Heart left ventricle (tissue), 16 donors: ENCODE measurements at regions not wholly inside any gene's neighbourhood (a gene's known extent, or its start where the extent isn't known, plus 50 kb on each side); places are given as distances from the start of the nearest gene placed in this dataset.

Experiments
- ATAC-seq, 4 donors: fragments of 200-7000 bp; cut with Tn5 transposase; one replicate each; pipeline ENCODE4 v1.9.1; 2020 to 2022; ENCODE audit warnings: moderate library complexity in 4 of 4, mild to moderate bottlenecking in 3 of 4, moderate number of reproducible peaks in 1 of 4
- DNase-seq, 5 donors: peaks; one replicate each; pipeline ENCODE4 v3.0.0-alpha.2; 2020
- H3K27ac ChIP-seq, 12 donors: fragments of 200-600 bp; sonication (generic) in 4 of 12; one replicate each; pipeline versions ENCODE4 v1.5.0 to v1.8.0; 2016 to 2022; ENCODE audit warnings: mild to moderate bottlenecking in 2 of 12
- H3K27me3 ChIP-seq, 9 donors: fragments of 200-600 bp; sonication (generic) in 2 of 9; one replicate each; pipeline versions ENCODE4 v1.5.1 to v1.8.0; 2016 to 2022; ENCODE audit warnings: mild to moderate bottlenecking in 3 of 9
- H3K36me3 ChIP-seq, 9 donors: fragments of 200-600 bp; sonication (generic) in 2 of 9; one replicate each; pipeline versions ENCODE4 v1.5.0 to v1.8.0; 2018 to 2022; ENCODE audit warnings: mild to moderate bottlenecking in 2 of 9
- H3K4me1 ChIP-seq, 12 donors: fragments of 200-600 bp; sonication (generic) in 4 of 12; one replicate each; pipeline versions ENCODE4 v1.5.0 to v1.8.0; 2016 to 2022; ENCODE audit warnings: mild to moderate bottlenecking in 3 of 12
- H3K4me3 ChIP-seq, 12 donors: fragments of 200-600 bp; sonication (generic) in 4 of 12; one replicate each; pipeline versions ENCODE4 v1.5.0 to v1.8.0; 2017 to 2022; ENCODE audit warnings: mild to moderate bottlenecking in 9 of 12, moderate library complexity in 4 of 12
- H3K9me3 ChIP-seq, 12 donors: fragments of 200-600 bp; sonication (generic) in 4 of 12; one replicate each; pipeline versions ENCODE4 v1.5.0 to v1.8.0; 2016 to 2022; ENCODE audit warnings: mild to moderate bottlenecking in 1 of 12
- CTCF ChIP-seq, 12 donors: fragments of 200-600 bp; sonication (generic) in 4 of 12; IDR thresholded peaks; one replicate each; pipeline versions ENCODE4 v1.5.0 to v1.8.0; 2018 to 2022; ENCODE audit warnings: antibody characterized with exemption in 12 of 12, mild to moderate bottlenecking in 5 of 12
- POLR2A ChIP-seq, 2 donors: fragments of 450-650 bp; IDR thresholded peaks; one replicate each; pipeline ENCODE4 v1.6.1; 2017; ENCODE audit warnings: antibody characterized with exemption in 2 of 2, mild to moderate bottlenecking in 2 of 2, moderate library complexity in 2 of 2
- WGBS, 4 donors: extraction: QIAGEN DNeasy Blood & Tissue Kit in 2 of 4; methylation state at CpG; one replicate each; pipeline versions ENCODE4 v1.1.5 to v1.1.7; 2013 to 2018; 5-methylcytosine and 5-hydroxymethylcytosine counted together
- intact Hi-C, 10 donors: fragments of 100-400 bp; cut with DNase I; formaldehyde crosslinking; loops; one replicate each; pipeline versions ENCODE4 v1.11.1 to v1.14.2; 2022
- donor health status: ischemic (EF 13 %, LVEDD 7.1; RV severe dilation, severe dysfunction).
- donor health status: healthy with polysubstance abuse.
- donor health status: DM: no; HTN: yes; CAD: no.
- donor health status: DM: no; HTN: no; CAD: no.
- donor health status: ischemic (EF 25% LVEDD 6.9; RV normal size, moderate dysfunction).
- donor health status: ischemic (EF 25% LVEDD 5.7; RV mildly dilated, moderate dysfunction).
- donor health status: healthy.
- donor health status: DM: yes; HTN: yes; CAD: no.
- donor health status: ischemic (EF 35%, LVEDD 5.7; RV mildly dilated, moderate dysfunction).
- donor health status: nonischemic (EF 11% LVEDD 7.7; RV severe dilation, severe dysfunction).
- donor health status: DM: yes; HTN: yes; CAD: no.
- donor health status: PGD.
- donor health status: ischemic (EF 29% LVEDD 5.4; RV normal size, mild dysfunction).
- donor health status: nonischemic (EF 23%, LVEDD 6.1; RV moderate dilation, normal function).

DNA sequence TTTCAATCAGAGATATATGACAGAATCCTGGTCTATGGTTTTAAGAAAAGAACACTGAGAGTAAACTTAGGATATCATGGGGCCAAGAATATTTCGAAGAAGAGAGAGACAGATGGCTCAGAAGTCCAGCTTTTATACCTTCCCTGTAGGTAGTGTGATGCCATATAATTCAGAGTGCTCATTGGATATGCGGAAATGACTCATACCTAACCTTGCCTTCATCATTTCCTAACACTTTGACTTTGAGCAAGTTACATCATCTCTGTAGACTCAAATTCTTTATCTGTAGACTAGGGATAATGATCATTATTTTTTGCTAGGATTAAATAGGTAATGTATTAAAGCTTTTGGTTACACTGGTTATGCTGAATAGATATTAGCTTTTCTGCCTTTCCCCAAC is 461.6 kb upstream of the CNTNAP5 start:
- intact Hi-C loops, result no loop called here
- ATAC-seq (no peak), DNase-seq (no peak)
- Histone ChIP-seq H3K4me1 (no peaks in the 10 kb centered on the region), H3K4me3 (no peak overlapping the region), H3K36me3 (no peaks in the 10 kb centered on the region), H3K27ac (no peak overlapping the region), H3K27me3 (no peaks in the 10 kb centered on the region), H3K9me3 (peaks cover 0 to 7% (median 0%) of the 10 kb centered on the region in 12 donors)
- WGBS, 4 donors, result 83 to 90% (median 88%) methylated on average over 2 of the region's 2 CpGs
- no peak for TF ChIP-seq CTCF (IDR thresholded peaks at IDR 0.05)

DNA sequence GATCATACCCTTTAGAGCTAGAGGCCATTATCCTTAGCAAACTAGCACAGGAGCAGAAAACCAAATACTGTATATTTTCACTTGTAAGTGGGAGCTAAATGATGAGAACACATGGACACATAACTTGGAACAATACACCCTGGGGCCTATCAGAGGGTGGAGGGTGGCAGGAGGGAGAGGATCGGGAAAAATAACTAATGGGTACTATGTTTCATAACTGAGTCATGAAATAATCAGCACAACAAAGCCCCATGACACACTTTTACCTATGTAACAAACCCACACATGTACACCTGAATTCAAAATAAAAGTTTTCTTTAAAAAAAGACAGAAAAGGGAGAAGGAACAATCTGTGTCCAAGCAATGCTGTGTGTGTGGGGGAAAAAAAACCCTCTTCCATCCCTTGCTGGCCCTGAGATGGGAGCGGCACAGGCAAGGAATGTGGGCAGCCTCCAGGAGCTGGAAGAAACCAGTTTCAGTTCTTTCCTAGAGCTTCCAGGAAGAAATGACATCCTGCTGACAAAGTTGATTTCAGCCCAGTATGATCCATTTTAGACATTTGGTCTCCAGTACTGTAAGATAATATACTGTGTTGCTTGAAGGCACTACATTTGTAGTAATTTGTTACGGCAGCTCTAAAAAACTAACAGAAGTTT is 458.7 kb upstream of the CNTNAP5 start:
- H3K4me1 ChIP-seq, result no peaks in the 10 kb centered on the region
- ATAC-seq (no peak), DNase-seq (no peak)
- no peaks in the 10 kb centered on the region for H3K27me3 ChIP-seq
- H3K27ac ChIP-seq, result no peak overlapping the region
- TF ChIP-seq CTCF (IDR thresholded peaks at IDR 0.05) (no peak), POLR2A (IDR thresholded peaks at IDR 0.05) (no peak)
- WGBS, 4 donors, result 82 to 89% (median 85%) methylated on average over 3 of the region's 3 CpGs
- H3K9me3 ChIP-seq, result no peaks in the 10 kb centered on the region
- no peaks in the 10 kb centered on the region for H3K36me3 ChIP-seq
- no peak overlapping the region for H3K4me3 ChIP-seq
- intact Hi-C loops, result no loop called here

DNA sequence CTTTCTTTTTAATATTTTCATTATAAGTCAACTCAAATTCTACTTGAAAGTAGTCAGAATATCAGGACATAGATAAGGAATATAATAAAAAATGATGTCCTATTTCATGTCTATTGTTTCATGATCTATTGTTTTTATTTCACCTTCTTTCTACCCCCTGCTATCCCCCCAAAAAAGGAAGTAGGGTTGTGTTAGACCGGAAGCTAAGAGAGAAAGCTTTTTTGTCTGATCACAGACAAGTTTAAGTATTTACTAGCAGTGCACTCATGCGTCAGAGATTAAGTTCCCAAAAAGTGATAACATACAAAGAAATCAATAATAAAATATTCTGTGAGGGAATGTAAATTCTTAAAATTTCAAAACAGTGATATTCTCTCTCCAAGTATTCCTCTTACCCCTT is 447.1 kb upstream of the CNTNAP5 start:
- WGBS, 4 donors, result 42 to 50% (median 47%) methylated on average over 2 of the region's 2 CpGs
- Histone ChIP-seq H3K4me1 (no peaks in the 10 kb centered on the region), H3K4me3 (no peak overlapping the region), H3K27me3 (no peaks in the 10 kb centered on the region), H3K27ac (no peak overlapping the region), H3K36me3 (no peaks in the 10 kb centered on the region), H3K9me3 (peaks cover 0 to 4% (median 0%) of the 10 kb centered on the region in 12 donors)
- intact Hi-C loops, result no loop called here
- DNase-seq, result no peak
- no peak for ATAC-seq
- TF ChIP-seq POLR2A (IDR thresholded peaks at IDR 0.05) (no peak), CTCF (IDR thresholded peaks at IDR 0.05) (no peak)

DNA sequence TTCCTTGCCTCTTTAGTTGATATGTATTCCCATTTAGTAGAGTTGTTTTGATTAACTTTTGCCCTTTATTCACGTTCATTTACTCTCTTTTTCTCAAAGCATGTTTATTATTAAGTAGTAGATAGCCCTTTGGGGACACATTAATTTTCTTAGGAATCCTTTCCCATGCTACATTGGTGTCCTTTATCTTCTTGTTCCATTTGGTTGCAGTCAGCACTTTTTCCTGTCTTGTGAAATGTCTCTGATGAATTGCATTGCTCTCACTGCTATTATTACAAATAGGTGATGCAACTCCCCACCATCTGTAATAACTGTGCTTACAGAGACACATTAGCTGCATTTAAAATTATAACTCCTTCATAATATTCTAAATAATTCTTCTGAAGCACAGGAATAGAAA is 428.5 kb upstream of the CNTNAP5 start:
- DNase-seq (no peak), ATAC-seq (no peak)
- H3K36me3 ChIP-seq, result no peaks in the 10 kb centered on the region
- H3K4me3 ChIP-seq, result no peak overlapping the region
- no peak overlapping the region for H3K27ac ChIP-seq
- no peak for TF ChIP-seq POLR2A (IDR thresholded peaks at IDR 0.05)
- TF ChIP-seq CTCF (IDR thresholded peaks at IDR 0.05), result no peak
- H3K4me1 ChIP-seq, result no peaks in the 10 kb centered on the region
- intact Hi-C loops, result no loop called here
- 27 to 39% (median 38%) methylated on average over 1 of the region's 1 CpG for WGBS, 4 donors
- no peaks in the 10 kb centered on the region for H3K27me3 ChIP-seq
- H3K9me3 ChIP-seq, result peaks cover 0 to 8% (median 0%) of the 10 kb centered on the region in 12 donors
